ENCODE measurements at regions not wholly inside any gene's neighbourhood (a gene's known extent, or its start where the extent isn't known, plus 50 kb on each side); places are given as distances from the start of the nearest gene placed in this dataset.

GRCh38 chr3:64290161-64290560 lies 64.9 kb upstream of the PRICKLE2 start:
- TF ChIP-seq CTCF (IDR thresholded peaks at IDR 0.05): no peak
- TF ChIP-seq POLR2A (IDR thresholded peaks at IDR 0.05): no peak

All from upper lobe of left lung (tissue), 4 donors.